Thymus (tissue), 11 donors: ENCODE measurements at regions not wholly inside any gene's neighbourhood (a gene's known extent, or its start where the extent isn't known, plus 50 kb on each side); places are given as distances from the start of the nearest gene placed in this dataset.
A peak's percentile ranks its signal among the peaks of the same experiment; 100 is the strongest.

ENCODE experiments used
- DNase-seq, 9 donors: peaks; one replicate each; pipeline ENCODE4 v3.0.0-alpha.2; 2013; ENCODE audit warnings: low spot score in 9 of 9, low read depth in 6 of 9, missing footprints in 1 of 9
- H3K27ac ChIP-seq, 2 donors: one replicate each; pipeline ENCODE4 v1.5.1; 2013; ENCODE audit warnings: control low read depth in 1 of 2, low read depth in 1 of 2, low read length in 1 of 2, mild to moderate bottlenecking in 1 of 2, moderate library complexity in 1 of 2
- H3K27me3 ChIP-seq, 2 donors: one replicate each; pipeline ENCODE4 v1.5.1; 2013; ENCODE audit warnings: low read length in 1 of 2; ENCODE audit not compliant: control insufficient read depth in 2 of 2, insufficient read depth in 1 of 2
- H3K36me3 ChIP-seq, 2 donors: one replicate each; pipeline ENCODE4 v1.5.1; 2013; ENCODE audit warnings: low read length in 1 of 2, mild to moderate bottlenecking in 1 of 2, moderate library complexity in 1 of 2; ENCODE audit not compliant: control insufficient read depth in 2 of 2, insufficient read depth in 2 of 2
- H3K4me1 ChIP-seq, 2 donors: one replicate each; pipeline ENCODE4 v1.5.1; 2013; ENCODE audit warnings: low read length in 2 of 2; ENCODE audit not compliant: control insufficient read depth in 2 of 2, insufficient read depth in 2 of 2
- H3K4me3 ChIP-seq, 2 donors: one replicate each; pipeline ENCODE4 v1.5.1; 2013; ENCODE audit warnings: low read length in 2 of 2, control low read depth in 1 of 2, mild to moderate bottlenecking in 1 of 2
- H3K9me3 ChIP-seq, 2 donors: one replicate each; pipeline ENCODE4 v1.5.1; 2013; ENCODE audit warnings: low read length in 1 of 2, mild to moderate bottlenecking in 1 of 2; ENCODE audit not compliant: control insufficient read depth in 2 of 2, insufficient read depth in 1 of 2
- WGBS: extraction: QIAGEN DNeasy Blood & Tissue Kit; methylation state at CpG from one replicate; pipeline ENCODE4 v1.1.7; 2013; 5-methylcytosine and 5-hydroxymethylcytosine counted together
- donor health status: healthy.

- 75% methylated on average over 1 of the region's 1 CpG for WGBS
- Histone ChIP-seq H3K9me3 (no peaks in the 10 kb centered on the region), H3K27ac (no peak overlapping the region), H3K36me3 (no peaks in the 10 kb centered on the region), H3K4me1 (no peaks in the 10 kb centered on the region), H3K4me3 (no peak overlapping the region), H3K27me3 (no peaks in the 10 kb centered on the region)
- DNase-seq = no peak
Observed at GRCh38 chr6:98764373-98764911, 69.9 kb upstream of the POU3F2 start.

DNA sequence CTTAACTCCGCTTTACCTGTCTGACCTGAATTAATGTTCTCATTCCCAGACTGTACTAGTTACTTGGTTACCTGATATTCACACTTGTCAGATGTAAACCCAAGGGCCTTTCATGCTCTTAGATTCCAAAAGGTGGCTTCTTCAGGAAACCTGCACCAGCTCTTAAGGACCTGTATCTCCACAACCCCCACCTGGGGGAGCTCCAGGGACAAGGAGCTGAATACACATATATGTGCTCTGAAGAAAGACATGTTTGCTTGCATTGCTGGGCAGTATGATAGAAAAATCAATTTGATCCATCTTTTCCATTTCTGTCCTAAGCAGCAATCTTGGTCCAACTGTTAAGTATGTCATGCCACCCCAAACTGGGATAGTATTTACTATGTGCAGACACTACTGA is 64.8 kb upstream of the POU3F2 start:
- 93% methylated on average over 1 of the region's 1 CpG for WGBS

GRCh38 chr6:98775205-98775604 is 59.2 kb upstream of the POU3F2 start:
- no peaks in the 10 kb centered on the region for H3K36me3 ChIP-seq
- no peaks in the 10 kb centered on the region for H3K9me3 ChIP-seq
- DNase-seq = no peak
- H3K27me3 ChIP-seq = no peaks in the 10 kb centered on the region
- H3K4me1 ChIP-seq = no peaks in the 10 kb centered on the region
- H3K27ac ChIP-seq = no peak overlapping the region
- WGBS = 28% methylated on average over 2 of the region's 2 CpGs
- H3K4me3 ChIP-seq = no peak overlapping the region

More for the DNA sequence above, 64.8 kb upstream of the POU3F2 start:
- Histone ChIP-seq H3K27me3 (no peaks in the 10 kb centered on the region), H3K27ac (no peak overlapping the region), H3K9me3 (no peaks in the 10 kb centered on the region), H3K36me3 (no peaks in the 10 kb centered on the region), H3K4me3 (no peak overlapping the region), H3K4me1 (no peaks in the 10 kb centered on the region)
- peak in 1 of 9 donors; percentile 10 for DNase-seq

GRCh38 chr6:98777762-98778161 is 56.6 kb upstream of the POU3F2 start:
- H3K4me3 ChIP-seq = no peak overlapping the region
- no peaks in the 10 kb centered on the region for H3K27me3 ChIP-seq
- no peaks in the 10 kb centered on the region for H3K9me3 ChIP-seq
- WGBS = 61% methylated on average over 1 of the region's 1 CpG
- DNase-seq = peak in 1 of 9 donors; percentile 2
- H3K4me1 ChIP-seq = no peaks in the 10 kb centered on the region
- no peaks in the 10 kb centered on the region for H3K36me3 ChIP-seq
- H3K27ac ChIP-seq = no peak overlapping the region

DNA sequence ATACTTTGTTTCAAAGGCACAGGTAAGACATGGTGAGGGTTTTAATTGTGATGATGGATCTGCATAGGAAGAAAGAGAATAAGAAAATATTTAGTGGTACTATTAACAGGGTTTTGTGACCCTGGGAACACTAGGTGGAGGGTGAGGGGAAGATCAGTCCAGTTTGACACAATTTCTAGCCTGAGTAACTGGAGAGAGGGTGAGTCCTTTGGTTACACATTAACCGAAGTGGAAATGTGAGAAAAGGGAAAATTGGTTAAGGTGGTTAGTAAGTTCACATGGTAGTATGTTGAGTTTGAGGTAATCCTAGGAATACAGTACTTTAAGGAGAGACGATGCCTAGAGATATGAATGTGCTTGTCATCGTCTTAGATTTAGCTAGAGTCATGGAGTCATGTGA is 54.8 kb upstream of the POU3F2 start:
- no peak for DNase-seq
- Histone ChIP-seq H3K4me1 (no peaks in the 10 kb centered on the region), H3K27ac (no peak overlapping the region), H3K9me3 (no peaks in the 10 kb centered on the region), H3K27me3 (no peaks in the 10 kb centered on the region), H3K36me3 (no peaks in the 10 kb centered on the region), H3K4me3 (no peak overlapping the region)
- WGBS = 95% methylated on average over 3 of the region's 3 CpGs

DNA sequence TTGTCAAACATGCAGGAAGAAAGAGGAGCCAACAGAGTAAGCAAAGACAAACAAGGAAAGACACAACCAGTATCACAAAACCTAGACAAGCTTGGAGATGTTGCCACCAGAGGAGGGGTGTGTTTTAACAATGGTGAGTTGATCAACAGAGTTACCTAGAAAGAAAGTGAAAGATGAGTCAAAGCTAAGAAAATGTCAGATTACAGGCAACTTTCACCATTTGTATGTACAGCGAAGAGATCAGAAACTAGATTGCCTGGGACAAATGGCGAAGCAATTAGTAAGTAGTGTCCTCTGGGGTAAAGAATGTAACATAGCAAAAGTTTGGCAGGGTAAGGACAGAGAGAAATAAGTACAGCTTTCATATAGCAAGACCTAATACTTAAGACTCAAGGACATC is 51.6 kb upstream of the POU3F2 start:
- DNase-seq = no peak
- peaks cover 0 to 3% of the 10 kb centered on the region in 2 donors for H3K27me3 ChIP-seq
- 97% methylated on average over 2 of the region's 2 CpGs for WGBS

GRCh38 chr6:98783578-98783977 is 50.8 kb upstream of the POU3F2 start:
- no peaks in the 10 kb centered on the region for H3K4me1 ChIP-seq
- no peaks in the 10 kb centered on the region for H3K9me3 ChIP-seq
- H3K27me3 ChIP-seq = peaks cover 0 to 7% of the 10 kb centered on the region in 2 donors
- H3K36me3 ChIP-seq = no peaks in the 10 kb centered on the region
- WGBS = 87% methylated on average over 2 of the region's 2 CpGs
- DNase-seq = no peak
- H3K27ac ChIP-seq = no peak overlapping the region
- no peak overlapping the region for H3K4me3 ChIP-seq

More for the DNA sequence above, 51.6 kb upstream of the POU3F2 start:
- Histone ChIP-seq H3K4me1 (no peaks in the 10 kb centered on the region), H3K4me3 (no peak overlapping the region), H3K9me3 (no peaks in the 10 kb centered on the region), H3K36me3 (no peaks in the 10 kb centered on the region), H3K27ac (no peak overlapping the region)
